HG03175 (cell line): ENCODE measurements at regions not wholly inside any gene's neighbourhood (a gene's known extent, or its start where the extent isn't known, plus 50 kb on each side); places are given as distances from the start of the nearest gene placed in this dataset.

Experiments
- ATAC-seq: cut with Tn5 transposase; IDR thresholded peaks from one replicate; pipeline ENCODE4 v1.9.1; 2021; ENCODE audit warnings: mild to moderate bottlenecking, moderate library complexity; ENCODE audit not compliant: unreplicated experiment

GRCh38 chr6:40803897-40804702, 216.9 kb upstream of the LRFN2 start:
- ATAC-seq, result no peak

DNA sequence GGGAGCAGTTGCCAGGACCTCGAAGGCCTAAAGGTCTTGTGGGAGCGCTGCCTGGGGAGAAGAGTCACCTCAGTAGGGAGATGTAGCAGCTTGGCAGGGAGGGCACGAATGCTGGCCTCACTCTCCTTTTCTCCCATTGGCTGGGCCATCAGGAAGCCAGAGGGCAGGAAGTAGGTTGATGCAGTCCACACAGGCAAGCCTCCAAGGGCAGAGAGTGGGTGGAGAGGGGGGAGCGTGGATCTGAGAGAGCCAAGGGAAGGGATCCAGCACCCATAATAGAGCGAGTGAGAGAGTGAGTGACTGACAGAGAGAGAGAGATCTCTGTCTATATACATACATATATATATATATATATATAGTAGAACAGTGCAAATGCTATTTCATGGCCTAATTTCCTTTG, 215.3 kb upstream of the LRFN2 start:
- ATAC-seq, result no peak

DNA sequence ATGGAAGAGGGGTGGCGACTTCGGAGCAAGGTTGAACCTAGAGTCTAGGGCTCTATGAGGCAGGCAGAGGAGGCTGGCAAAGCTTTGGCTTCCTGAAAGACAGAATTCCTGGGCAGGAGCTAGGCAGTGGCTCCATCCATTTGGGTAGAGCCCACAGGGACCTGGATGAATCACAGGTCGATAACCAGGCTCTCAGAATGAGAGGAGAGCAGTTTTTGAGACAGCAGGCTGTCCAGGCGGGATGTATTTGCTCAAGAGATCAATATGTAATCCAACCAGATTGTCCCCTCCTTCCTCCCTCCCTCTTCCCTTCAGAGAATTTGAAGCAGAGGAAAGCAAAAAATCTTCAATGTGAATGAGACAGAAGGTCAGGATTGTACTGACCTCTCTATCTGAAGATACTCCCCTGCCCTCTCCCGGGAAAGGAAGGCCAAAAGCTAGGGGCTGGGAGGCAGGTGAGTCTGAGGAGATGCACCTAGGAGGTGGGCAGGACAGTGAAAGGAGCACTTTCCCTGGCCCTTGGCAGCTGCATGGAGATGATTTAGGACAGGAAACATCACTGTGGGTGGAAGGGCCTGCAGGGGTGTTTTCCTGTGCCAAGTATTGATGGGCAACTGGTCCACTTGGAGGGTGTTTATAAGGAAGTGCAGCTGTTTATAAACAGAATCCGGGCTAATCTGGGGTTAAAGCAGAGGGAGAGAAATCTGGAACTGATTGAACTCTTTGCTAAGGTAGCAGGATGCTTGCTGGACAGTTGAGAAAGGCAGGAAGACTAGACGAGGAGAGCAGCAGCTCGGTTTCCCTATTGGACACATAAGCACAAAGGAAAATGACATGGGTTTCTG, 212.4 kb upstream of the LRFN2 start:
- ATAC-seq, result no peak

DNA sequence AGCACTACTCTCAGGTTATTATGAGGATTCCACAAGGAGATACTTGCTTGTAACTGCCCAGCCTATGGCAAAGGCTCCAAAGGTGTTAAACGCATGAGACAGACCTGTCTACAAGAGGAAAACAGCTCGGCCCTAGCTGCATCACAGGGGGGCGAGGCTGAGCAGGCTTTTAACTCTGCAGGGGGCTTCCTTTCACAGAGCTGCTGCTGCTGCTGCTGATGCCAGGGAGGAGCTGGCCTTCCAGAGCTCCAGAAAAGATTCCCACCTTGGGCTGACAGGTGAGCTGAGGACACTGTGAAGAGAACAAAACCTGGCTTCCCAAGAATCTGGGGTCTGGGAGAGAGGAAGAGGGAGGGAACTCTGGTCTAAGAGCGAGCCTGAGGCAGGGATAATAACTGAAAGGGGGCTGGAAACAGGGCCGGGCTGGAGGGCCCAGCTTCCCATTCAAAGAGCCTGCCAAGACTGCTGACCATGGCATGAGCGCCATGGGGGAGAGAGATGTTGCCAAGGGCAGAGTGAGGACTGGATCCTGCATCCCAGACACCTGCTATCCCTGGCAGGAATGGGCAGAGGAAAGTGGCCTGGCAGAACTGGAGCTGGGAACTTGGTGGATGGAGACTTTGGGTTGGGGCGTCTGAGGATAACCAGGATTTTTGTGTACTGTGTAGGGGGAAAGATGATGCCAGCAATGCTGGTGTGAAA, 211.1 kb upstream of the LRFN2 start:
- ATAC-seq, result no peak

- ATAC-seq, result no peak
Measured at GRCh38 chr6:40796260-40797221, 209.4 kb upstream of the LRFN2 start.

GRCh38 chr6:40794586-40794985, 207.4 kb upstream of the LRFN2 start:
- ATAC-seq, result no peak

DNA sequence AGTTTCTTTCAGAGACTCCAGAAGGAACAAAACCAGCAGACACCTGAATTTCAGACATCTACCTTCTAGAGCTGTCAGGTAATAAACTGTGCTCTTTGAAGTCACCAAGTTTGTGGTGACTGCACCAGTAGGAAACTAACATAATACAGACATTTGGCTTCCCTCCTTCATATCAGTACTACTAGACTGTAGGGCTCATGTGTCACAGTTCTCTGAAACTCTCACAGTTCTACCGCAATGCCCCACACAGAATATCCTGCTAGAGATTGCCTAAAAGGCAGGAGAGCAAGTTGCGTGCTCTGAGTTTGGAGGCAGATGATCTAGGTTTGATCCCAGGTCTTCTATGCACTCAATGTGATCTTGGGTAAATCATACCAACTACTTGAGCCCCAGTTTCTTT, 205.0 kb upstream of the LRFN2 start:
- no peak for ATAC-seq

- ATAC-seq, result no peak
Measured at GRCh38 chr6:40791004-40791403, 203.8 kb upstream of the LRFN2 start.

GRCh38 chr6:40788661-40789655, 201.8 kb upstream of the LRFN2 start:
- ATAC-seq, result peak; percentile 87

- ATAC-seq, result no peak
Measured at GRCh38 chr6:40782355-40782754, 195.2 kb upstream of the LRFN2 start.

- no peak for ATAC-seq
Measured at GRCh38 chr6:40780637-40781036, 193.5 kb upstream of the LRFN2 start.

GRCh38 chr6:40779409-40779808, 192.2 kb upstream of the LRFN2 start:
- no peak for ATAC-seq

DNA sequence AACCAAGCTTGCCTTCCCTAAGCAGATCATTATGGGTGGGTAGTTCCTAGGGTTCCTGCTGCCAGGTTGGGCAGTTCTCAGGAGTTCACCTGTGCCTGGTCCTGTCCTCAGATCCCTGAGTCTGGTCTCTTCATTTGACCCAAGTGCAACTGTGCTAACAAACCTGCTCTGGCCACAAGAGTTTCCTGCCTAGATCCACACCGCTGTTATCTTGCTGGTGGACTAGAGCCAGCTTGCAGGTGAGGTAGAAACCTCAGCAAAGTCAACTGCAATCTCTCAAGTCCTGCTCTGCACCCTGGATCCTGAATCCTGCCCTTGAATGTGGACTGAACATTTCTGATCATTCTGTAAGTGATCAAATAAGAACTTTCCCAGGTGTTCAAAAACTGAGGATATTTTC, 191.8 kb upstream of the LRFN2 start:
- ATAC-seq, result no peak

DNA sequence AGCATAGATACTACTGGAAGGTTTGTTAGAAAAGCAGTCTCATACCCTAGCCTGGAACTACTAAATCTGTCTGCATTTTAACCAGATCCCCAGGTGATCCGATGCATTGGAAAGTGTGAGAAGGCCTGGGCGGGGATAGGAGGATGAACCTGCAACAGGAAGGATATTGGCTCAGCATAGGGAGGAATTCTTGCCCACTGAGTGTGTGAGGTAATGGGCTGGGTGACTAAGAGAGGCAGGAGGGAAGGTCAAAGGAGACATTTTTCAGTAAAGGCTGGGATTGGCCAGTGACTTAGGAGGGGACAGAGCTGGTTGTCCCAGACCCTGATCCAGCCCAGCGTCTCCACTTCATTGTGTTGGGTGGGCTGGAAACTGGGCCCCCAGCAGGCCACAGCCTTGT, 191.0 kb upstream of the LRFN2 start:
- ATAC-seq, result no peak

DNA sequence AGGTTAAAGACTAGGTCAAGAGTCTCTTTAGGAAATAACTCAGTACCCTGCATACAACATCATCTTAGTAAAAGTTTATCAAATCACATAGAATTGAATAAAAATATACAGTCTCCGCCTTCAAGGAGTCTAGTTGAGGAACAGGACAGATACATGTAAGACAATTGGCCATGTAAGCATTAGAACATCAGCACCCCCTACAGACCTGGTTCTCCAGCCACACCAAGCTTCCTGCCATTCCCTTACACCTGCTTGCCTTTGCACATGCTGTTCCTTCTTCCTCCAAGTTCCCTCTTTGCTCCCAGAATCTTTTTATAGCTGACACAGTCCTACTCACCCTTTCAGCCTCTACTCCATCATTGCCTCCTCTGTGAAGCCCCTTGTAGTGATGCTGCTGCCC, 187.8 kb upstream of the LRFN2 start:
- no peak for ATAC-seq

GRCh38 chr6:40770794-40771193, 183.6 kb upstream of the LRFN2 start:
- no peak for ATAC-seq

DNA sequence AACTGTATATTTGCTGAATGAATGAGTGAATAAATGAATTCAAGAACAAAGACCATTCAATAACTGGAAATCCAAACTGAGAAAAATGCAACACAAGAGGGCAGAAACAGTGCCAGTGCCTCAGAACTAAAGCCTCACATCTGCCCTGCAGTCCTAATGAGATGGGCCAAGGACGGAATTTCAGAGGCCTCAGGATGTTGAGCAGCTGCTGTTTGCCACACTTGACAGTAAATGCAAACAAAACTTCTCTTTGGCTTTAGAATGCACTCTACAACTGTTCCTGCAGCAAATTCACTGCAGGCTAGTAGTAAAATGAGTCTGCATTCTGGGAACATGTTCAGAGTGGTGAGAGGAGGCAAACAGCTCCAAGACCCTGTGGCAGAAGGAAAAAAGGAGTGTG, 177.6 kb upstream of the LRFN2 start:
- ATAC-seq, result no peak

GRCh38 chr6:40762981-40763380, 175.8 kb upstream of the LRFN2 start:
- ATAC-seq, result no peak

- ATAC-seq, result no peak
Measured at GRCh38 chr6:40760887-40761286, 173.7 kb upstream of the LRFN2 start.
